ENCODE measurements at regions not wholly inside any gene's neighbourhood (a gene's known extent, or its start where the extent isn't known, plus 50 kb on each side); places are given as distances from the start of the nearest gene placed in this dataset.

DNA sequence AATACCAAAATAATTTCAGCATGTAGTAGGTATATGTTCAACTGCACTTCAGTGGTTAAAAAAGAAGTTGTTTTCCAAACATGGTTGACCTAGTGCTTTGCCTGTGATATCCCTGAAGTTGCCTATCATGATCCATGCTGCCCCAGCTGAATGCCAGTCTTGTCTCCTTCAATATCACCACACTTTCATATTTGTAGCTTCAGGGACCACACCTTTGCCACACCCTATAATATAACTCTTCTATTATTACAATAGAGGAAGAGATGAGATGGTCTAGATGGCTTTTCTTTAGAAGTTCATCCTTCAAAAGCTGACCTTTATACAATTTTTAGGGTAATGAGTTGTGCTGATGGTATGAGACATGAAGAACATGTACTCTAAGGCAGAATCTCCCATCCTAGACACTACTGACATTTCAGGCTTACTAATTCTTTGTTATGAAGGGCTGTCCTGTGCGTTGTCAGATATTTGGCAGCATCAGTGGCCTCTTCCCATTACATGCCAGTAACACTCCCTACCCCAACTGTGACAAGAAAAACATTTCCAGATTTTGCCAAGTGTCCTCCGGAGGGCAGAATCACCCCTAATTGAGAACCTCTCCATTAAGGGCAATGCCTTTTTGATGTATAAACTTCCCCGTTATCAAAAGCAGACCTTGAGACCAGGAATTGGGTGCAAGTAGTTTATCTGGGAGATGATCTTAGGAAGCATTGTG lies 76.2 kb upstream of the PLCL2 start:
- no peak for DNase-seq

DNA sequence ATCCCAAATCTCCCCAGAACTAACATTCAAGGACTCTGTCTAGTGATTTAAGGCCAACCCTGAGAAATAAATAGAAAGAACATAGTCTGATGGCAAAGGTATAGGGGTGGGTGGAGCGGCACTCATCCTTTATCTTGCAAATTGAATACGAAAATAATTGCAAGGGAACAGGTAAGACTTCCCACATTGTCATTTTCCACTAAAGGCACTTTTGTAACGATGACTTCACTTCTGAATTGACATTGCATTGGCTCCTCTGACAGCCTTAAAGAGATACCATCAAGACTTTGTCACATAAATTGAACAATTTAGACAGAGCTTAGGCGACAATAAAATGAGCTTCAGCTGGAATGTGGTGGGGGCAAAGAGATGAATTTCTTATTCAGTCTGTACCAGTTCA lies 75.3 kb upstream of the PLCL2 start:
- no peak for DNase-seq

DNA sequence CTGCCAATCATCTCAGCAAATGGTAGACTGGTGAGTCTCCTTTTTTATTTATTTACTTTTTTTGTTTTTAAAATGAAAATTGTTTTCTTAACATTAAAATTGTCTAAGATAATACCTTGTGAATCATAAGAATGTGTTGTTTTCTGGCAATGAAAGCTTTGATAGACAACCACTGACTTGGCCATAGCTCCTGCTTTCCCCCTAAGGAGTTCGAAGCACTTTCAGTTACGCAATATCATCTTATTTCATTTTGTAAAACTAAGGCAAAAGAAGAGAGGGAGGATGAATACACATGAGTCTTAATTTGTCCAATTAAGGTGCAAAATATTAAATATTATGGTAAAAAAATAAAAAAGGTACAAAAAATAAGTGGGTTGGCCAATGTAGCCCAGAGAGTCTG lies 74.8 kb upstream of the PLCL2 start:
- no peak for DNase-seq

GRCh38 chr3:16810593-16811367 lies 74.0 kb upstream of the PLCL2 start:
- DNase-seq = no peak

DNA sequence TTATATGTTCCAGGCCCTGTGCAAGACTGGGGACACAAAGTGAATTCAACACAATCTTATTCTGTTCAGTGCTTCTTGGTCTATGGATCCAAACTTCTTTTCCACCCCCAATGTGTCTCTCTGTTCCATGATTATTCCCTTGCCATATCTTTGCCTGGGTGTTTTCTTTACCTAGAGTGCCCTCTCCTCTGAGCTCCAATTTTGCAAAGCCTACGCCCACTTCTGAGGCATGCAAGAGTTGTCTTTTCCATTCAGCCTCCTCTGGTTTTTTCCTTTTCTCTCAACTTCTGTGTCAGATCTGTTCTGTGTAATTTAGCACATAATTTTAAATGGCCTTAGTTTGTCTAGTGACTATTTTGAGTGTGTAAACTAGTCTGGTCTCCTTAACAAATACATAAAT lies 72.8 kb upstream of the PLCL2 start:
- DNase-seq = no peak

GRCh38 chr3:16813336-16813735 lies 71.4 kb upstream of the PLCL2 start:
- no peak for DNase-seq

- DNase-seq = no peak
These were observed 68.5 kb upstream of the PLCL2 start for GRCh38 chr3:16816048-16816780.

DNA sequence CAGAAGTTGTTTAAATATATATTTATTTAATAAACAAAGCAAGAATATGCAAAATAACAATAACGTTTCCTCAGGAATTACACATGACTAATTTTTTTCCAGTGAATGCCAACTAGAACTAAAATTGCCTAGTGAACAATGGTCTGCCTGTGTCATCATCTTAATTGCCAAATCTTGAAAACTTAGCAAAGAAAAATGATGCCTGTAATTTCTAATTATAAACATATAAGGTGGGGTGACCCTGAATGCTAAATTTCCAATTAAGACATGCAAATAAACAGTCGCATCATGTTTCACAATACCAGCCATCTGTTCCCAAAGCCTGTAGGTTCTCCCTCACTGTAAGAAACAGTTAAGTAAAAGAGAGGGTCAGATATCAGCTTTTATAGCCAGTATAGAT lies 67.6 kb upstream of the PLCL2 start:
- no peak for DNase-seq

- no peak for DNase-seq
These were observed 66.6 kb upstream of the PLCL2 start for GRCh38 chr3:16818194-16818593.

- DNase-seq = no peak
These were observed 65.8 kb upstream of the PLCL2 start for GRCh38 chr3:16818945-16819344.

DNA sequence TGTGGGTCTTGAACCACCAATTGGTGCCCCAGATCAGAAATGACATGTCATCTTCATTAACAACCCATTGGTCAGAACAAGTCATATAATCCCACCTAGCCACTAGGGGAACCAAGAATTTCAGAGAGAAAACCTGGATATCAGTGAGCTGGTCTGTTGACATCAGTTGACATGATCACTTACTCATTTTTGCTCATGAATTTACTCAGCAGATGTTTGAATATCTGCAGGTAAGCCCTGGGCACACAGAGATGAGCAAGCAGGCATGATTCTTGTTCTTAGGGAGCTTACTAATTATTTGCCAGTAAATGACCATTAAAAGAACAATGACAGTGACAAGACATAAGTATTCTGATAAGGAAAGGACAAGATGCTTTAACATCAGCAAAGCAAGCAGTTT lies 64.3 kb upstream of the PLCL2 start:
- DNase-seq = no peak

- no peak for DNase-seq
These were observed 63.7 kb upstream of the PLCL2 start for GRCh38 chr3:16821053-16821452.

DNA sequence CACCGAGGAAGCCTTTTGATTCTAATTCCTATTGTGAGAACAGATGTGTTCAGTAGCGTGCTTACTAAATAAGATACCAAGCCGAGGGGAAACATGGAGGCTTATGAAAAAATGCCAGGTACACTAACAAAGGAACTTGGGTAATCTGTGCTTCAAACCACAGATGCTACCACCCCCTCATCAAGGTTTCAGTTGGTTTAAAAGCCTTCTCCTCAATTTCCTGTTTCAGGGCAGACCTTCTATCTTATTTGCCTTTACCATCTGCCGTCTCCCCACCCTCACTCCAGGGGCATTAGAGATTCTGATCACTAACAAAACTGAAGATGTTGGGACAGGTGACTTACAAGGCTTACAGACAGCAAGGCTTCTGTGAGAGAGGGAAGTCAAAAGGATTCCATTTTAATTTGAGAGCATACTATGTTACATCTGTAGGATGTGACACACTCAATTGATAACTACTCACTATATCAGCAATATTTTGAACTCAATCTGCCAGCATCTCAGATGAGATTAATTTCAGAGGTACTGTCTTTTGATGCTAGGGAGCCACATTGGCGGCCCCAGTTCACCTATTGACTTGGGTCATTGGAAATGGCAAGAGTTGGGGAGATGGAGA lies 60.6 kb upstream of the PLCL2 start:
- DNase-seq = no peak

GRCh38 chr3:16825617-16826204 lies 59.0 kb upstream of the PLCL2 start:
- DNase-seq = peak in 1 of 3 donors; percentile 26

DNA sequence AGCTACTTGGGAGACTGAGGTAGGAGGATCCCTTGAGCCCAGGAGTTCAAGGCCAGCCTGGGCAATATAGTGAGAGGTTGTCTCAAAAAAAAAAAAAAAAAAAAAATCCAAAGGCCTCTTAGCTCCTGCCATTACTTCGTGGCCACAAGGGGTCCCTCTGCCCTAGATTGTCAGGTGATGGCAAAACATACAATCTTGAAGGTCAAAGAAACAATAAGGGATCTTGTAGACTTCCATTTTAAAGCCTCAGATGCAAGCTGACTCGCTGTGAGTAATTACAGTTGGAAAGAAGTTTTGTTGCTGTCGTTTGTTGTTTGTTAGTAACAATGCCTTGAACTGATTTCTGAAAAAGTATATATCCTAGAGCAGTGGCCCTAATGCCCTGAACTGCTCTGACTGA lies 55.9 kb upstream of the PLCL2 start:
- no peak for DNase-seq

DNA sequence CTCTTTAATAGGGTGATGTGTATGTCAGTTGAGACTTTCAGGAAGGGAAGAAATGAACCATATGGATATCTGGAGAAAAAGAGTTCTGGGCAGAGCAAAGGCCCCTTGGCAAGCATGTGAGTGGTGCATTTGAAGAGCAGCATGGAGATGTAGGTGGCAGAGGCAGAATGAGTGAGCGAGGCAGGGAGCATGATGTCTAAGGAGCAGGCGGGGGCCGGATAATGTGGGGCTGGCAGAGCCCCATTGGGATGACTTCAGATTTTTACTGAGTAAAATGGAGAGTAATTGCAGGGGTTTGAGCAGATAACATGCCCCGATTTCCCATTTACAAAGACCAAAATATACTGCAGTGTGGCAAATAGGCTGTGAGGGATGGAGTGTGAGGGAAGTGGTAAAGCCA lies 52.9 kb upstream of the PLCL2 start:
- DNase-seq = no peak

DNA sequence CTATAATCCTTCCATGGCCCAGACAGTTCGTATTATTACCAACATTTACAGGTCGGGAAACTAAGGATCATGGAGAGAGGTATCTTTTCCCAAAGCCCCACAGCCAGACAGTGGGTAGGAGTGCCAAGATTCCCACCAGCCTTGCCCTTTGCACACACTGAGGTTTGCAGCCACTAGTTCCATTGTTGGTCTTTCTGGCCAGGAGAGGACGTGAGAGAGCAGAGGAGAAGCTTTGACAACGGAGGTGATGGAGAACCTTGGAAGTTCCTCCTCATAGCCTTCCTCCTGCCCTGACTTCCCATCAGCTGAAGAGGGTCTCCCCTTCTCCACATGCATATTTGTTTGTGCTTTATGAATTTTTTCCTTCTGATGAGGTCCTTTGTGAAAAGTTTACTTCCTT lies 50.5 kb upstream of the PLCL2 start:
- no peak for DNase-seq

- no peak for DNase-seq
These were observed 50.0 kb upstream of the PLCL2 start for GRCh38 chr3:16834753-16835152.
